ENCODE measurements at regions not wholly inside any gene's neighbourhood (a gene's known extent, or its start where the extent isn't known, plus 50 kb on each side); places are given as distances from the start of the nearest gene placed in this dataset.
"Not testable (repeated sequence)": the region's sequence is repeated elsewhere in the genome, so short reads cannot be mapped to it uniquely, and the experiment has no call there.

GRCh38 chr3:31114929-31115283, 220.4 kb upstream of the GADL1 start:
- DNase-seq = no peak
- TF ChIP-seq CTCF (IDR thresholded peaks at IDR 0.05) (no peak), POLR2A (IDR thresholded peaks at IDR 0.05) (no peak)
- Histone ChIP-seq H3K27ac (no peak overlapping the region), H3K27me3 (no peaks in the 10 kb centered on the region), H3K4me3 (no peak overlapping the region), H3K36me3 (replicated peaks in 1 of 2; ENCODE audit: insufficient read depth in 1 of 2, low read depth in 2 of 2) (no peaks in the 10 kb centered on the region), H3K9me3 (no peaks in the 10 kb centered on the region), H3K4me1 (no peaks in the 10 kb centered on the region)
- no peak for ATAC-seq
- intact Hi-C loops (cut with DNase I) = no loop called here
- 76 to 82% methylated on average over 1 of the region's 1 CpG for WGBS, 2 donors

GRCh38 chr3:31115531-31115930, 221.1 kb upstream of the GADL1 start:
- H3K27ac ChIP-seq; intact Hi-C loops (cut with DNase I); DNase-seq; H3K27me3 ChIP-seq; ATAC-seq; H3K4me3 ChIP-seq; H3K4me1 ChIP-seq; H3K9me3 ChIP-seq; H3K36me3 ChIP-seq (replicated peaks in 1 of 2; ENCODE audit: insufficient read depth in 1 of 2, low read depth in 2 of 2): not testable (repeated sequence)
- WGBS, 2 donors = 73 to 76% methylated on average over 2 of the region's 2 CpGs

GRCh38 chr3:31116651-31117050, 222.2 kb upstream of the GADL1 start:
- intact Hi-C loops (cut with DNase I) = no loop called here
- Histone ChIP-seq H3K36me3 (replicated peaks in 1 of 2; ENCODE audit: insufficient read depth in 1 of 2, low read depth in 2 of 2) (no peaks in the 10 kb centered on the region), H3K4me3 (no peak overlapping the region), H3K27ac (no peak overlapping the region), H3K27me3 (no peaks in the 10 kb centered on the region), H3K4me1 (no peaks in the 10 kb centered on the region), H3K9me3 (no peaks in the 10 kb centered on the region)
- TF ChIP-seq POLR2A (IDR thresholded peaks at IDR 0.05) = no peak
- no peak for TF ChIP-seq CTCF (IDR thresholded peaks at IDR 0.05)
- no peak for DNase-seq
- 78 to 92% methylated on average over 2 of the region's 2 CpGs for WGBS, 2 donors
- ATAC-seq = no peak

GRCh38 chr3:31117854-31118253, 223.4 kb upstream of the GADL1 start:
- H3K4me1 ChIP-seq = no peaks in the 10 kb centered on the region
- DNase-seq (no peak), ATAC-seq (no peak)
- H3K4me3 ChIP-seq = no peak overlapping the region
- no peaks in the 10 kb centered on the region for H3K27me3 ChIP-seq
- WGBS, 2 donors = 71 to 74% methylated on average over 2 of the region's 2 CpGs
- H3K9me3 ChIP-seq = no peaks in the 10 kb centered on the region
- intact Hi-C loops (cut with DNase I) = no loop called here
- no peak overlapping the region for H3K27ac ChIP-seq
- no peak for TF ChIP-seq CTCF (IDR thresholded peaks at IDR 0.05)
- no peak for TF ChIP-seq POLR2A (IDR thresholded peaks at IDR 0.05)
- no peaks in the 10 kb centered on the region for H3K36me3 ChIP-seq (replicated peaks in 1 of 2; ENCODE audit: insufficient read depth in 1 of 2, low read depth in 2 of 2)

- intact Hi-C loops (cut with DNase I) = no loop called here
- DNase-seq (no peak), ATAC-seq (no peak)
- Histone ChIP-seq H3K4me1 (no peaks in the 10 kb centered on the region), H3K27ac (no peak overlapping the region), H3K36me3 (replicated peaks in 1 of 2; ENCODE audit: insufficient read depth in 1 of 2, low read depth in 2 of 2) (no peaks in the 10 kb centered on the region), H3K9me3 (no peaks in the 10 kb centered on the region), H3K27me3 (no peaks in the 10 kb centered on the region), H3K4me3 (no peak overlapping the region)
- no peak for TF ChIP-seq POLR2A (IDR thresholded peaks at IDR 0.05)
- TF ChIP-seq CTCF (IDR thresholded peaks at IDR 0.05) = no peak
- 72 to 82% methylated on average over 1 of the region's 1 CpG for WGBS, 2 donors
Observed at GRCh38 chr3:31124373-31124772, 229.9 kb upstream of the GADL1 start.

Measured in body of pancreas (tissue), 4 donors.